ENCODE measurements at regions not wholly inside any gene's neighbourhood (a gene's known extent, or its start where the extent isn't known, plus 50 kb on each side); places are given as distances from the start of the nearest gene placed in this dataset.
"Not testable (repeated sequence)": the region's sequence is repeated elsewhere in the genome, so short reads cannot be mapped to it uniquely, and the experiment has no call there.

DNA sequence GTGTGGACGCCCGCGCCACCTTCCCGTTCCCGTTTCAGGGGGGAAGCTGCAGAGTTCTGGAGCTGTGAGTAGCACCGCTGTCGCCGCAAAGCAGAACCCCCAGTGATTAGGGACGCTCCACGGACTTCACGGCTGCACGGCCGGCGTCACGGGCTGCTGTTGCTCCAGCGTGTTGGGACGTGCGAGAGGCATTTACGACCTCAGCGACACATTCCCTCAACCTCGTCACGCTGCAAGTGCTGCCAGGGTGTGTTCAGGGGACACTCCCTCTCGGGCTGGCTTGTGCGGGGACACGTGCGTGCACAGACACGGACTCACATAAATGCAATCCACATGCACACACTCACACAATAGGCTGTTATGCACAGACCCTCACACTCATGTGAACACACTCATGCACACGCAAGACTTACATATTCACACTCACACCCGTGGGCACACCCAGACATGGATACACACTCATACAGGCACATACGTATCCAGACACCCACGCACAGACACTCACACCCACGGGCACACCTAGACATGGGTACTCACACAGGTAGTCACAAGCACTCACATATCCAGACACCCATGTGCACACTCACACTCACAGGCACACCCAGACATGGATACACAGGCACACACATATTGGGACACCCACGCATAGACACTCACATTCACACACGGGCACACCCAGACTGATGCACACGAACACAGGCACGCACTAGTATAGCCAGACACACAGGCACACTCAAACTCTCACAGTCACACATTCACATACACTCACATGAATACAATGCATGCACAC, 198.0 kb upstream of the ZNF469 start:
- TF ChIP-seq CTCF (conservative IDR thresholded peaks at IDR 0.05; ENCODE audit: low read depth, low read length); EZH2 (IDR thresholded peaks at IDR 0.05; ENCODE audit: borderline replicate concordance, low read depth, low read length, poor library complexity, severe bottlenecking): not testable (repeated sequence)

Measured in A673 (cell line).